ENCODE measurements at regions not wholly inside any gene's neighbourhood (a gene's known extent, or its start where the extent isn't known, plus 50 kb on each side); places are given as distances from the start of the nearest gene placed in this dataset.

GRCh38 chr3:147132168-147132567 lies 274.2 kb downstream of the ZIC4 start:
- no peak overlapping the region for H3K9ac ChIP-seq (ENCODE audit: low read length)
- H3K9me3 ChIP-seq (ENCODE audit: insufficient read depth, low read depth, low read length), result peaks cover 3% of the 10 kb centered on the region
- no peak overlapping the region for H3K4ac ChIP-seq (ENCODE audit: low read depth, low read length)
- H4K8ac ChIP-seq (ENCODE audit: low read depth, low read length), result no peak overlapping the region
- no peaks in the 10 kb centered on the region for H3K27me3 ChIP-seq (ENCODE audit: insufficient read depth, low read length)
- no peak for DNase-seq
- no peaks in the 10 kb centered on the region for H3K79me1 ChIP-seq (ENCODE audit: low read length)
- no peak overlapping the region for H4K12ac ChIP-seq (ENCODE audit: low read depth, low read length)
- no CpG with 5 or more reads among the region's 1 CpG for WGBS (ENCODE audit: extremely low coverage, insufficient coverage, insufficient read length)
- no peak overlapping the region for H3K18ac ChIP-seq (ENCODE audit: low read length)
- H2AK5ac ChIP-seq (ENCODE audit: low read length), result no peak overlapping the region
- no peak overlapping the region for H2BK12ac ChIP-seq (ENCODE audit: low read length)
- H3K4me2 ChIP-seq (ENCODE audit: low read length), result no peak overlapping the region
- H3K79me2 ChIP-seq (ENCODE audit: control insufficient read depth, insufficient read depth, low read length, poor library complexity), result no peaks in the 10 kb centered on the region
- no peak overlapping the region for H3K4me3 ChIP-seq (ENCODE audit: low read depth, low read length)
- H3K23ac ChIP-seq (ENCODE audit: low read length), result no peak overlapping the region
- H3K27ac ChIP-seq (ENCODE audit: low read depth, low read length), result no peak overlapping the region
- H2BK120ac ChIP-seq (ENCODE audit: insufficient read depth, low read length, poor library complexity), result no peak overlapping the region
- no peak overlapping the region for H2AFZ ChIP-seq (ENCODE audit: insufficient read depth, low read length, poor library complexity)
- no peaks in the 10 kb centered on the region for H3K36me3 ChIP-seq (ENCODE audit: control insufficient read depth in 1 of 2, insufficient read depth in 2 of 2, low read length in 2 of 2)
- H3K4me1 ChIP-seq (ENCODE audit: control insufficient read depth in 1 of 2, insufficient read depth in 2 of 2, low read length in 2 of 2), result no peaks in the 10 kb centered on the region
- H3K14ac ChIP-seq (ENCODE audit: low read length), result no peak overlapping the region
- no peak overlapping the region for H2BK5ac ChIP-seq (ENCODE audit: low read depth, low read length, poor library complexity)
- H4K91ac ChIP-seq (ENCODE audit: low read depth, low read length), result no peak overlapping the region

- Histone ChIP-seq H3K4me3 (ENCODE audit: low read depth, low read length) (no peak overlapping the region), H2BK5ac (ENCODE audit: low read depth, low read length, poor library complexity) (no peak overlapping the region), H3K79me1 (ENCODE audit: low read length) (no peaks in the 10 kb centered on the region), H3K9me3 (ENCODE audit: insufficient read depth, low read depth, low read length) (peaks cover 3% of the 10 kb centered on the region), H4K8ac (ENCODE audit: low read depth, low read length) (no peak overlapping the region), H3K27ac (ENCODE audit: low read depth, low read length) (no peak overlapping the region), H2AK5ac (ENCODE audit: low read length) (no peak overlapping the region), H3K4me2 (ENCODE audit: low read length) (no peak overlapping the region), H3K36me3 (ENCODE audit: control insufficient read depth in 1 of 2, insufficient read depth in 2 of 2, low read length in 2 of 2) (no peaks in the 10 kb centered on the region), H3K4ac (ENCODE audit: low read depth, low read length) (no peak overlapping the region), H3K14ac (ENCODE audit: low read length) (no peak overlapping the region), H3K4me1 (ENCODE audit: control insufficient read depth in 1 of 2, insufficient read depth in 2 of 2, low read length in 2 of 2) (no peaks in the 10 kb centered on the region), H3K79me2 (ENCODE audit: control insufficient read depth, insufficient read depth, low read length, poor library complexity) (no peaks in the 10 kb centered on the region), H2BK120ac (ENCODE audit: insufficient read depth, low read length, poor library complexity) (no peak overlapping the region), H3K18ac (ENCODE audit: low read length) (no peak overlapping the region), H2AFZ (ENCODE audit: insufficient read depth, low read length, poor library complexity) (no peak overlapping the region), H3K27me3 (ENCODE audit: insufficient read depth, low read length) (no peaks in the 10 kb centered on the region), H2BK12ac (ENCODE audit: low read length) (no peak overlapping the region), H3K23ac (ENCODE audit: low read length) (no peak overlapping the region), H4K91ac (ENCODE audit: low read depth, low read length) (no peak overlapping the region), H3K9ac (ENCODE audit: low read length) (no peak overlapping the region), H4K12ac (ENCODE audit: low read depth, low read length) (no peak overlapping the region)
- no CpG with 5 or more reads among the region's 2 CpGs for WGBS (ENCODE audit: extremely low coverage, insufficient coverage, insufficient read length)
- no peak for DNase-seq
Measured at GRCh38 chr3:147130461-147130860, 275.9 kb downstream of the ZIC4 start.

- Histone ChIP-seq H3K4me1 (ENCODE audit: control insufficient read depth in 1 of 2, insufficient read depth in 2 of 2, low read length in 2 of 2) (no peaks in the 10 kb centered on the region), H3K9ac (ENCODE audit: low read length) (no peak overlapping the region), H3K4me3 (ENCODE audit: low read depth, low read length) (no peak overlapping the region), H3K79me2 (ENCODE audit: control insufficient read depth, insufficient read depth, low read length, poor library complexity) (no peaks in the 10 kb centered on the region), H3K79me1 (ENCODE audit: low read length) (no peaks in the 10 kb centered on the region), H4K91ac (ENCODE audit: low read depth, low read length) (no peak overlapping the region), H3K27ac (ENCODE audit: low read depth, low read length) (no peak overlapping the region), H3K23ac (ENCODE audit: low read length) (no peak overlapping the region), H3K18ac (ENCODE audit: low read length) (no peak overlapping the region), H2BK120ac (ENCODE audit: insufficient read depth, low read length, poor library complexity) (no peak overlapping the region), H4K12ac (ENCODE audit: low read depth, low read length) (no peak overlapping the region), H3K4me2 (ENCODE audit: low read length) (no peak overlapping the region), H3K9me3 (ENCODE audit: insufficient read depth, low read depth, low read length) (peaks cover 3% of the 10 kb centered on the region), H2BK5ac (ENCODE audit: low read depth, low read length, poor library complexity) (no peak overlapping the region), H3K36me3 (ENCODE audit: control insufficient read depth in 1 of 2, insufficient read depth in 2 of 2, low read length in 2 of 2) (no peaks in the 10 kb centered on the region), H2AFZ (ENCODE audit: insufficient read depth, low read length, poor library complexity) (no peak overlapping the region), H3K14ac (ENCODE audit: low read length) (no peak overlapping the region), H4K8ac (ENCODE audit: low read depth, low read length) (no peak overlapping the region), H2AK5ac (ENCODE audit: low read length) (no peak overlapping the region), H3K27me3 (ENCODE audit: insufficient read depth, low read length) (no peaks in the 10 kb centered on the region), H2BK12ac (ENCODE audit: low read length) (no peak overlapping the region), H3K4ac (ENCODE audit: low read depth, low read length) (no peak overlapping the region)
- DNase-seq, result no peak
- no CpG with 5 or more reads among the region's 8 CpGs for WGBS (ENCODE audit: extremely low coverage, insufficient coverage, insufficient read length)
Measured at GRCh38 chr3:147129665-147130064, 276.7 kb downstream of the ZIC4 start.

- Histone ChIP-seq H3K14ac (ENCODE audit: low read length) (no peak overlapping the region), H4K12ac (ENCODE audit: low read depth, low read length) (no peak overlapping the region), H2AK5ac (ENCODE audit: low read length) (no peak overlapping the region), H3K36me3 (ENCODE audit: control insufficient read depth in 1 of 2, insufficient read depth in 2 of 2, low read length in 2 of 2) (no peaks in the 10 kb centered on the region), H3K79me2 (ENCODE audit: control insufficient read depth, insufficient read depth, low read length, poor library complexity) (no peaks in the 10 kb centered on the region), H2BK12ac (ENCODE audit: low read length) (no peak overlapping the region), H3K9me3 (ENCODE audit: insufficient read depth, low read depth, low read length) (no peaks in the 10 kb centered on the region), H2BK5ac (ENCODE audit: low read depth, low read length, poor library complexity) (no peak overlapping the region), H3K27ac (ENCODE audit: low read depth, low read length) (no peak overlapping the region), H4K8ac (ENCODE audit: low read depth, low read length) (no peak overlapping the region), H3K23ac (ENCODE audit: low read length) (no peak overlapping the region), H3K4me2 (ENCODE audit: low read length) (no peak overlapping the region), H3K18ac (ENCODE audit: low read length) (no peak overlapping the region), H2AFZ (ENCODE audit: insufficient read depth, low read length, poor library complexity) (no peak overlapping the region), H3K4me1 (ENCODE audit: control insufficient read depth in 1 of 2, insufficient read depth in 2 of 2, low read length in 2 of 2) (no peaks in the 10 kb centered on the region), H3K79me1 (ENCODE audit: low read length) (no peaks in the 10 kb centered on the region), H3K27me3 (ENCODE audit: insufficient read depth, low read length) (no peaks in the 10 kb centered on the region), H3K4ac (ENCODE audit: low read depth, low read length) (no peak overlapping the region), H3K4me3 (ENCODE audit: low read depth, low read length) (no peak overlapping the region), H3K9ac (ENCODE audit: low read length) (no peak overlapping the region), H4K91ac (ENCODE audit: low read depth, low read length) (no peak overlapping the region), H2BK120ac (ENCODE audit: insufficient read depth, low read length, poor library complexity) (no peak overlapping the region)
- DNase-seq, result no peak
- WGBS (ENCODE audit: extremely low coverage, insufficient coverage, insufficient read length), result no CpG with 5 or more reads among the region's 1 CpG
Measured at GRCh38 chr3:147122350-147122749, 284.0 kb downstream of the ZIC4 start.
